Right cardiac atrium (tissue), 5 donors: ENCODE measurements at regions not wholly inside any gene's neighbourhood (a gene's known extent, or its start where the extent isn't known, plus 50 kb on each side); places are given as distances from the start of the nearest gene placed in this dataset.
A peak's percentile ranks its signal among the peaks of the same experiment; 100 is the strongest.
"Not testable (repeated sequence)": the region's sequence is repeated elsewhere in the genome, so short reads cannot be mapped to it uniquely, and the experiment has no call there.

ENCODE experiments used
- ATAC-seq, 2 donors: fragments of 200-7000 bp; cut with Tn5 transposase; one replicate each; pipeline versions ENCODE4 v1.8.0 to v1.9.1; 2020; ENCODE audit warnings: moderate library complexity in 2 of 2, mild to moderate bottlenecking in 1 of 2
- DNase-seq, 3 donors: peaks; one replicate each; pipeline ENCODE4 v3.0.0-alpha.2; 2020
- H3K27ac ChIP-seq: one replicate; pipeline ENCODE4 v1.5.1; 2013; ENCODE audit warnings: mild to moderate bottlenecking, low read length, control low read depth, moderate library complexity
- H3K27me3 ChIP-seq: one replicate; pipeline ENCODE4 v1.6.1; 2013; ENCODE audit not compliant: control insufficient read depth, insufficient read depth
- H3K4me1 ChIP-seq: one replicate; pipeline ENCODE4 v1.6.1; 2013; ENCODE audit warnings: low read length; ENCODE audit not compliant: control insufficient read depth, insufficient read depth
- H3K4me3 ChIP-seq: one replicate; pipeline ENCODE4 v1.5.1; 2013; ENCODE audit warnings: low read length, control low read depth
- H3K9me3 ChIP-seq: one replicate; pipeline ENCODE4 v1.6.1; 2013; ENCODE audit warnings: low read length; ENCODE audit not compliant: control insufficient read depth
- WGBS: extraction: QIAGEN DNeasy Blood & Tissue Kit; methylation state at CpG from one replicate; pipeline ENCODE4 v1.1.7; 2013; 5-methylcytosine and 5-hydroxymethylcytosine counted together
- intact Hi-C, 4 donors: fragments of 100-400 bp; cut with DNase I; formaldehyde crosslinking; loops; one replicate each; pipeline versions ENCODE4 v1.11.0 to v1.14.0; 2022 to 2023
- donor health status: healthy with polysubstance abuse.
- donor health status: DM: no; HTN: yes; CAD: no.
- donor health status: DM: no; HTN: no; CAD: no.
- donor health status: DM: no; HTN: yes; CAD: no; lungs with severe emphysema.
- donor health status: DM: yes; HTN: yes; CAD: no.

DNA sequence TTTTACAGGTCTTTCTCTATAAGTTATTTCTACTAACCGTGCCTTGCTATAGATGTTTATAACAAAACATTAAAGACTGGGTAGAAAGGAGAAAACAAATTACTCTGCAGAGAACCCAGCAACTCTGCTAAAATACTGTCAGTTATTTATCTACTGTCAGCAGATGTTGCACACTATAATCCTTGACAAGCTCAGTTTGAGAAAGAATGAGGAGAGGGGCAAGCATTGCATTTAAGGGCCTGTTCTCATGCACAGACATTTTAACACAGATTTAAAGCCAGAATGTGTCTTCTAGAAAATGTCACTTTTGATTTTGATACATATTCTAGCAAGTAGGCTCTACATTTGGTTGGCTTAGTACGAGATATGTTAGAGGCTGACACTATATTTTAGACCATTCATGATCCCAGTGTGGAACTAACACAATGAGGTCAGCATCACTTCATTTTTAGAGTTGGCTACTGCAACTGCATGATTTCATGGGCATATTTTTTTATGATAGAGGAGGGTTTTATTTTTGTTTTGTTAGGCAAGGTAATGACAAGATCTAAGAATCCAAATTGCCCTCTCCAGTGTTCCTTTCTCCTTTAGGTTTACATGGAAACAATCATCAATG is 516.4 kb downstream of the ZEB2 start:
- DNase-seq (no peak), ATAC-seq (no peak)
- no peaks in the 10 kb centered on the region for H3K9me3 ChIP-seq
- H3K27ac ChIP-seq, result no peak overlapping the region
- H3K4me3 ChIP-seq, result no peak overlapping the region
- 82% methylated on average over 2 of the region's 2 CpGs for WGBS
- no peaks in the 10 kb centered on the region for H3K4me1 ChIP-seq
- H3K27me3 ChIP-seq, result no peaks in the 10 kb centered on the region
- intact Hi-C loops, result no loop called here

DNA sequence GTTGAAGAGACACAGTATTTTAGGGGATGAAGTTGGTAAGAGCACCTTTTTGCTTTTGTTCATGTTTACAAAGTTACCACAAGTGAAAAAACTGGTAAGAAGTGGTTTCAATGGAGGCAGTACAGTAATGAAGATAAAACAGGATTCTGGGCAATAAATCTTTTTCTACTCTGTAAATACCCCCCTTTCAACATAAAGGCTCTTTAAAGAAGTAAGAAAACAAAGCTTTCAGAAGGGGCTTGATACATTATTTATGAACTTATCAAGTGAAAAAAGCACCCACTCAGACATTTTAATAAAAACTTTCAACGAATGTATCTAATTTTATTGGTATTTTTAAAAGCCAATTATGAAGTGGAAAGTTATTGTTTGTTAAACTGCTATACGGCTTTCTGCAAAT is 522.9 kb downstream of the ZEB2 start:
- no peak overlapping the region for H3K4me3 ChIP-seq
- H3K4me1 ChIP-seq, result no peaks in the 10 kb centered on the region
- 92% methylated on average over 2 of the region's 2 CpGs for WGBS
- no peaks in the 10 kb centered on the region for H3K27me3 ChIP-seq
- no peak overlapping the region for H3K27ac ChIP-seq
- DNase-seq (no peak), ATAC-seq (no peak)
- H3K9me3 ChIP-seq, result no peaks in the 10 kb centered on the region
- intact Hi-C loops, result no loop called here

GRCh38 chr2:143994961-143995360 is 525.0 kb downstream of the ZEB2 start:
- ATAC-seq, result no peak
- Histone ChIP-seq H3K27ac (no peak overlapping the region), H3K27me3 (no peaks in the 10 kb centered on the region), H3K4me3 (no peak overlapping the region), H3K9me3 (no peaks in the 10 kb centered on the region), H3K4me1 (no peaks in the 10 kb centered on the region)
- WGBS, result 89% methylated on average over 1 of the region's 1 CpG
- no peak for DNase-seq
- intact Hi-C loops, result no loop called here

GRCh38 chr2:143991596-143991995 is 528.3 kb downstream of the ZEB2 start:
- ATAC-seq, H3K4me1 ChIP-seq, H3K27ac ChIP-seq, H3K4me3 ChIP-seq, H3K27me3 ChIP-seq, intact Hi-C loops, H3K9me3 ChIP-seq: not testable (repeated sequence)
- DNase-seq, result peak in 2 of 3 donors; percentile 22 to 52
- 98% methylated on average over 29 of the region's 30 CpGs for WGBS

GRCh38 chr2:143988082-143988481 is 531.8 kb downstream of the ZEB2 start:
- no peak for DNase-seq
- Histone ChIP-seq H3K4me3 (no peak overlapping the region), H3K27me3 (no peaks in the 10 kb centered on the region), H3K4me1 (no peaks in the 10 kb centered on the region), H3K27ac (no peak overlapping the region), H3K9me3 (peaks cover 2% of the 10 kb centered on the region)
- intact Hi-C loops, result no loop called here
- ATAC-seq, result no peak
- WGBS, result 98% methylated on average over 1 of the region's 1 CpG

- H3K9me3 ChIP-seq, result peaks cover 2% of the 10 kb centered on the region
- no peak overlapping the region for H3K4me3 ChIP-seq
- intact Hi-C loops, result no loop called here
- 99% methylated on average over 2 of the region's 2 CpGs for WGBS
- no peaks in the 10 kb centered on the region for H3K27me3 ChIP-seq
- no peak overlapping the region for H3K27ac ChIP-seq
- DNase-seq (no peak), ATAC-seq (no peak)
- H3K4me1 ChIP-seq, result no peaks in the 10 kb centered on the region
These were observed 538.5 kb downstream of the ZEB2 start for GRCh38 chr2:143981428-143981827.

DNA sequence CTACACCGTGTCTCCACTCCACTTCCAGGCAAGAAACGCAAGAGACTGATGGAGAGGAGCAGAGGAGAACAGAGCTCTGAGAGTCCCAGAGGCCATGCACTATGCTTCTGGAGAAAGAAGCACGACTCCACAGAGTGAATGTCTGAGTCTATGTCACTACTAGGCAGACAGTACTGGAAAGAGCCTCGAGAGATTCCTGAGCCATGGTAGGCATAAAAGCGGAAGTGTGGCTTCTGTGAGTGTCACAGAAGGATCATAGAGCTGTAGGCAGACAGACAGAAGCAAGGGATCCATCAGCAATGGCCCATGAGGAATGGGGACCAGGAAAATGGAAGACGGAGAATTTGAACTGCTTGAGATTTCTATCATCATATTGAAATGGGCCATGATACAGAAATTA is 542.6 kb downstream of the ZEB2 start:
- H3K4me1 ChIP-seq, result no peaks in the 10 kb centered on the region
- ATAC-seq (no peak), DNase-seq (no peak)
- H3K4me3 ChIP-seq, result no peak overlapping the region
- no peaks in the 10 kb centered on the region for H3K9me3 ChIP-seq
- H3K27ac ChIP-seq, result no peak overlapping the region
- WGBS, result 98% methylated on average over 6 of the region's 6 CpGs
- intact Hi-C loops, result no loop called here
- H3K27me3 ChIP-seq, result no peaks in the 10 kb centered on the region

DNA sequence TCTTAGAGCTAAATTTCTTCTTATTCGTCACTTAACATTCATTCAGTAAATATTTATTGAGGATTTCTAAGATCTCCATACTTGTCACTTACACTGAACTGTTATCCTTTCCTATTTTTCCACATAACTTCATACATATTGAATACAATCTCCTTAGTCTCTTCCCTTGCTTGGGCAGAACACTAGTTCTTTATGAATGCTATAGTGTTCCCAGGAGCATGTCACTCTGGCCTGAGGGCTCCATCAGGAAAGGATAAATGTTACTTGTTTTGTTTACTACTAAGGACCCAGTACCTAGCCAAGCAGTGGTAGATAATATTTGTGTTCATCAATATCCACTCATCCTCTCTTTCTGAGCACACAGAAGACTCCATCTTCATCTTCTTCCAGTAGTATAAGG is 544.7 kb downstream of the ZEB2 start:
- no peak overlapping the region for H3K27ac ChIP-seq
- DNase-seq (no peak), ATAC-seq (no peak)
- no peaks in the 10 kb centered on the region for H3K9me3 ChIP-seq
- H3K4me3 ChIP-seq, result no peak overlapping the region
- H3K27me3 ChIP-seq, result no peaks in the 10 kb centered on the region
- WGBS, result 91% methylated on average over 1 of the region's 1 CpG
- no peaks in the 10 kb centered on the region for H3K4me1 ChIP-seq
- intact Hi-C loops, result no loop called here

DNA sequence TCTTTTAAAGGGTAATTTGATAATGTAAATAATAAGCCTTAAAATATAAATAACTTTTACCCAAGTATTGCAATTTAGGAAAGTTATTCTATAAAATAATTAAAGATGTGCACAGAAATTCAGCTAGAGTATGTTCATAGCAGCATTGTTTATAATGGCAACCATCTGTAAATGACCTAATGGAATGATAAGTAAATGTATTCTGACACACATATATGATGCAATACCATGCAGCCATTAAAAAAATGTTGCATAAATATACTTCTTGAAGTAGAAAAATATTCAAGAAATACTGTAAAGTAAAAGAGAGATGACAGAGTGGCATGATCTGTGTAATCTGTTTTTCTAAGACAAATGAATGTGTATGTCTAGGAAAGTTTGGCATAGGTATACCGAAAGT is 545.7 kb downstream of the ZEB2 start:
- Histone ChIP-seq H3K27ac (no peak overlapping the region), H3K4me1 (no peaks in the 10 kb centered on the region), H3K27me3 (no peaks in the 10 kb centered on the region), H3K9me3 (no peaks in the 10 kb centered on the region), H3K4me3 (no peak overlapping the region)
- DNase-seq (no peak), ATAC-seq (no peak)
- WGBS, result 93% methylated on average over 1 of the region's 1 CpG
- intact Hi-C loops, result no loop called here

DNA sequence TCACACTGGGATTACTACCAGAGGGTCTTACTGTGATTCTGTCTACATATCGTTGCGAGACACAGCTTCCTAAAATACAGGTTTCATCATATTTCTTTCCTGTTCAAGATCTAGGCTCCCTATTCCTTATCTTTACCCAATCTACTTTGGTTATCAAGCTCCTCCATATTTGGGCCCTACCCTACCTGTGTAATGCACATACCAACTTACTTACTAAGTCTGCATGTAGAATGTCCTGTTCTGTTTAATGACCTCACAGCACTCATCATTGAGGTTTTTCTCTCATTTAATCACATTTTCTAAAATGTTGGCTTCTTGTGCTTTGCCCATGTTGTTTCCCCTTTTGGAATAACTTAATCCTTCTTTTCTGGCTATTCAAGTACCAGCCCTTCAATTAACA is 551.1 kb downstream of the ZEB2 start:
- WGBS, result 92% methylated on average over 2 of the region's 2 CpGs
- no peak overlapping the region for H3K27ac ChIP-seq
- no peaks in the 10 kb centered on the region for H3K27me3 ChIP-seq
- H3K9me3 ChIP-seq, result no peaks in the 10 kb centered on the region
- no peak overlapping the region for H3K4me3 ChIP-seq
- intact Hi-C loops, result no loop called here
- ATAC-seq, result no peak
- H3K4me1 ChIP-seq, result no peaks in the 10 kb centered on the region
- no peak for DNase-seq

- intact Hi-C loops, result no loop called here
- DNase-seq, result no peak
- Histone ChIP-seq H3K27ac (no peak overlapping the region), H3K4me1 (no peaks in the 10 kb centered on the region), H3K4me3 (no peak overlapping the region), H3K27me3 (no peaks in the 10 kb centered on the region), H3K9me3 (no peaks in the 10 kb centered on the region)
- 93% methylated on average over 4 of the region's 4 CpGs for WGBS
- no peak for ATAC-seq
These were observed 551.6 kb downstream of the ZEB2 start for GRCh38 chr2:143968360-143968759.

- H3K4me1 ChIP-seq, result no peaks in the 10 kb centered on the region
- no peak for DNase-seq
- H3K27me3 ChIP-seq, result no peaks in the 10 kb centered on the region
- H3K9me3 ChIP-seq, result no peaks in the 10 kb centered on the region
- intact Hi-C loops, result no loop called here
- ATAC-seq, result no peak
- H3K4me3 ChIP-seq, result no peak overlapping the region
- 86% methylated on average over 4 of the region's 4 CpGs for WGBS
- H3K27ac ChIP-seq, result no peak overlapping the region
These were observed 554.3 kb downstream of the ZEB2 start for GRCh38 chr2:143965493-143966164.
